ENCODE measurements at regions not wholly inside any gene's neighbourhood (a gene's known extent, or its start where the extent isn't known, plus 50 kb on each side); places are given as distances from the start of the nearest gene placed in this dataset.

DNA sequence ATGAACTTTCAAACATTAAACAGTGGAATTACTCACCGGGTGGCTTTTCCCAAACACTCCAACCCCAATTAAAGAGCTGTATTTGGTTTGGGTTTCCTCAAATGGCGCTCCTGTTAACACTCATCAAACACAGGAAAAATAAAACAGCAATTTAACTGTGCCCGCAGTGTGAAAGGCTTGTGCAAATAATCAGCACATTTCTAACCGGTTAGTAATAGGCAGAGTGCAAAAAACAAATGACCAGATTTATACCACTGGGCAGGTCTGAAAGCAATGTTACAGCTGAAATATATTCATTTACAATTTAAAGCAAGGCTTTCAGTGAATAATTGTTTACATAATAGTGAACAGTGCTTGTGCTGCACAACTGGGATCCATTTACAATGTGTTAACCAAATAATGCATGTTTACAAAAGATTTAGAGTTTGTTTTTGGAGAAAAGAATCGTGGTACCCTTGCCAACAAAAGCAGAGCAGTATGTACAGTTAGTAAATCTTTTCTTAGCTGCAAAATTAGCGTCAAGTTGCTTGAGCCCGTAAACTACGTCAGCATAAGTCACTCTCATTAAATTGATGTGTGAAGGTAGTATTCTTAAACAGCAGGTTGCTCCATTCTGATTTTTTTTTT, 662.9 kb upstream of the ZNF608 start:
- no peak for DNase-seq (ENCODE audit: low read depth)
- no peak overlapping the region for H3K4me3 ChIP-seq (ENCODE audit: low read depth, low read length)

DNA sequence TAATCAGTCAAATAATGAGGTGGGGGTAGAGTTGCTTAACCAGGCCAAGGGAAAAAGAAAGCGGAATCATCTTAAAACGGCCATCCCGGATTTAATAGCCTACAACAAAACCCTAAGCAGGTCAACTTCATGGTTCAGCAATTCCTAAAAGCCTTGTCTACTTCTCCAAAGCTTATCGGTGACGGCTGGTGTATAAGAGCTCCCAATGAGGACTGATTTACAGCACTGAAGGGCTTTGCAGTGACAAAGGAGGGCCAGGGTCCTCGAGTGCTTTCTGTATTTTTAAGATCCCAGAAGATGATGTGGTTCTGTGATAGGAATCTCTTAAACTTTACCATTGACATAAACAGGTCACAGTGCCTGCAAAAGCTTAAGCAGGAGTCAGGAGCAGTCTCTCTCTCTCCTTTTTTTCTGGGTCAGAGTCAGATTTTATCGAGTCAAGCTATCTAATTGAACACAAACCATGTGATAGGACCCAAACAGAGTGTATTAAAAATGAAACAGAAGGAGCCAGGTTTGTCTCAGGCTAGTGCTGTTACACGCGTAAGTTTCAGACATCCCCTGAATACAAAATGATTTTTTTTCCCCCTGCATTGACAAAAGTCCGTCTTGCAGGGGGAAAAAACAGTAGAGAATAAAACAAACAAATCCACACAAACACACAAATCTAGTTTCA, 663.6 kb upstream of the ZNF608 start:
- DNase-seq (ENCODE audit: low read depth) = no peak
- H3K4me3 ChIP-seq (ENCODE audit: low read depth, low read length) = no peak overlapping the region

DNA sequence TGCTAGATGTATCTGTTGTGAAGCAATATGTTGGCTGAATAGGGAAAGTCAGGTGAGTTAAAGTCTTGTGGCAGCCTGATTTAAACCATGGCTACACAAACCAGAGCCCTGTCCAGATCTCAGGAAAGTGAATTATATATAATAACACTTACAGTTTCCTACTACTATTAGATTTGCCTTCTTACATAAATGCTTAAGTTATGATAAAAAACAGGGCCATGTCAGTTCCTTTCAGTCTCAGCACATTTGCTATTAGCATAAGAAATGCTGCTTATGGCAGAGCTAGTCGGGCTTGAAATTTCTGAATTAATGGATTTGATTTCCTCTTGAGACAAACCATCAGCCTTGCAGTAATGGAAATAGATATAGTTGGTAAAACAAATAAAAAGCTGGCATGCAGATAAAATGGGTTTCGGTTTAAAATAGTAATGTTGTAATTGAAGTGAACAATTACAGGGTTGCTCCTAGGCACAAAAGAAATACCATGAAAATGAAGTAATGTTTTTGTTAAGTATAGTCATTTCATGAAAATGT, 664.2 kb upstream of the ZNF608 start:
- no peak for DNase-seq (ENCODE audit: low read depth)
- no peak overlapping the region for H3K4me3 ChIP-seq (ENCODE audit: low read depth, low read length)

DNA sequence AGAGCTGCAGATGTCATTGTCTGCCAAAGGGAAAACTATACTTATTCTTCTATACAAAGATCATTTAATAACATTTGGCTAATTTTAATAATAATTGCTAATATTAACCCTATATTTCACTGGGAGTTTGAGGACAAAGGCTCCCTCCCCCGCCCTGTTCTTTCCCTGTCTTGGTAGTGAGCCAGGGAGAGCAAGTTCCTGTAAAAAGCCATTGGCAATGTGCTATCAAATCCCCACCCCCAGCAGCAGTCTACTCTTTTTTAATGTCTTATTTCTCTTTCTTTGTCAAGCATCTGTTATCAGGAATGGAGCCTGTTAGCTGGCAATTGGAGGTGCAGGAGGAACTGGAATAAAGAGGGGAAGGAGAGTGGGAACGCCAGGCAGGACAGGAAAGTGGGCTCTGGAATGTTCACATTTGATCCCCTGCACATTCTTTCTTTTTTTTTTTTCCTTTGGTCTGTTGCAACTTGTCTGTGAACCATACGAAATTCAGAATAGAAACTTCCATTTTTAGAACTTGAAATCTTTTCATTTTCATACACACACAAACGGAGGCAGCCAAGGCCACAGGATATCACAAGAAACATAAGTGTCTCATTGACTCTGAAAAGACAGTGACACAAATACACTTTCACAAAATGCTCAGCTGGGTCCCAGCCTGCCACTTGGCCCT, 664.8 kb upstream of the ZNF608 start:
- H3K4me3 ChIP-seq (ENCODE audit: low read depth, low read length) = no peak overlapping the region
- DNase-seq (ENCODE audit: low read depth) = no peak

DNA sequence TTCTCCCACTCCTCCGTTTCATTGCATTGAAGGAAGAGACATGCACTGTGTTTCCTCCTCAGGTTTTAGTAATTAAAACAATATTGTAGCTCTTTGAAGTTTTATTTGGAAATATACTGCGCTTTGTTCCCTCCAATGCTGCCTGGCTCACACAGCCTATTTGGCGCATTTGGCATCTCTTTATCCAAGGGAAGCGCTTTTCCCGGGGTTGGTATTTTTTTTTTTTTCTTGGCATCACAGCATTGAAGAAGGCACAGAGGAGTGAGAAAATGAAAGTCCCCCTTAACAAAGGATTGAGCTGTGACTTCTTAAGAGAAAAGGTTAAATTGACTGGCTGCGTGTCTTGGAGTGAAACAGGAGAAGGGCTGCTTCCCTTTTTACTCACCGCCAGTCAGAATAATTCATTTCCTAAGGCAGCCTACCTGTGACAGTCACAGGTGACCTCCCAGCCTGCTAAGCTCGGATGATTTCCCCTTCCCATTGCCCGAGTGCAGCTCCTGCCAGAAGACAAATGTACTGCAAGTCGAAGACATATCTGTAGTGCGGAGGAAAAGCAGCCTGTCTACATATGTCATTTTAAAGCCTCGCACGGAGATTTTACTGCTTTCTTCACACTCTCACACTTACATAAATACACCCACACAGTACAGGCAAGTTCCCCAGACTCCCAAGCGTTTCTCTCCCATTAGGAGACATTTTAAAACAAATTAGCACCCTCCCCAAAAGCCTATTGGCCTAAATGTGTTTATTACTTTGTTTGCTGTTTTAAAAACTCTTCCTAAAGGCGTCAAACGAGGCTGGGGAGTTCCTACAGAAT, 665.5 kb upstream of the ZNF608 start:
- peak overlapping the region; percentile 0 for H3K4me3 ChIP-seq (ENCODE audit: low read depth, low read length)
- no peak for DNase-seq (ENCODE audit: low read depth)

DNA sequence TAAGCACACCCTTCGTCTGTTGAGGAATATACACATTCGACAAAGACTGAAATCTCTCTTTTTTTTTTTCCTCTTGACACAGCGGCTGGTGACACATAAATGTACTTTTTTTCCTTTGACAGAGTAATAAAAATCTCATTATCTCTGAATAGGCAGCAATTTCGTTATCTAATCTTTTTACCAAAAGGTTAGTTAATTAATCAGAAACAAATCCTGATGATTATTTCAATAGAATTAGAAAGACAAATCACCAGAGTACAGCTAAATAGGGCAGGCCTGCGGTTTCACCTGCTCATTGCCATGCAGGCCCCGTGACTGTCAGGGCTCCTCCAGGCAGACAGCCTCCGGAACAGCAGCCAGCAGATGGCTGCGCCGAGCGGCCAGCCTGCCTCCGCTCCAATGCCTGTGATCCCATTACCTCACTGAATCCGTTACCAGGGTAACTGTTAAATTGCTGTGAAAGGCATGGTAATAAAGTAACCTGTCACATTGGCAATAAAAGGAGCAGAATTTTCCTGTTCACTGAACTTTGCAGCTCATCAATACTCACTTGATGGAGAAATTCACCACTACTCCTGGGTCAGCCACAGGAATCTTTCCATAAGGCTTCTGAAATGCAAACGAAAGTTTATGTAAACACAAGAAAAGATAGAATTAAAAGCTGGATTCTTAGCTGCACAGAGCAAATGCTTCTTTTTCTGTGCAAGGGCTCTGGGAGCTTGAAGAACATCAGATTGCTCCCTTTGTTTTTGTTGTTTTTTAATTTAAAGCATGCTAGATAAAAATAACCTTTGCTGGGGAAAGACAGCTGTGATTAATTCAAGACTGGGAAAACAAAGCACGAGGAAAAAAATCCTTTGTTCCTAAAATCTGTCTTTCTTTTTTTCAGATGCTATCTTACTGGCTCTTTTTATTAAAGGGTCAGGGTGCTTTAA, 666.4 kb upstream of the ZNF608 start:
- DNase-seq (ENCODE audit: low read depth) = peak; percentile 88
- no peak overlapping the region for H3K4me3 ChIP-seq (ENCODE audit: low read depth, low read length)

GRCh38 chr5:125413496-125414274, 667.2 kb upstream of the ZNF608 start:
- no peak overlapping the region for H3K4me3 ChIP-seq (ENCODE audit: low read depth, low read length)
- DNase-seq (ENCODE audit: low read depth) = no peak

DNA sequence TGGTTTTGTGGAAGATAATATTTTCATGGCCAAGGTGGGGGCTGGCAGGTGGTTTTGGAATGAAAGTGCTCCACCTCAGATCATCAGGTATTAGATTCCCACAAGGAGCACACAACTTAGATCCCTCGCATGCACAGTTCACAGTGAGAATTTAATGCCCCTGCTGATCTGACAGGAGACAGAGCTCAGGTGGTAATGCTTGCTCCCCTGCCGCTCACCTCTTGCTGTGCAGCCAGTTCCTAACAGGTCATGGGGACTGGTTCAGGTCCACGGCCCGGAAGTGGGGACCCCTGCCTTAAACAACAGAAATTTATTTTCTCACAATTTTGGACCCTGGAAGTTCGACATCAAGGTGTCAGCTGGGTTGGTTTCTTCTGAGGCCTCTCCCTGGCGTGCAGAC, 668.7 kb upstream of the ZNF608 start:
- DNase-seq (ENCODE audit: low read depth) = no peak
- no peak overlapping the region for H3K4me3 ChIP-seq (ENCODE audit: low read depth, low read length)

- no peak overlapping the region for H3K4me3 ChIP-seq (ENCODE audit: low read depth, low read length)
- DNase-seq (ENCODE audit: low read depth) = no peak
Measured at GRCh38 chr5:125416055-125416454, 669.6 kb upstream of the ZNF608 start.

GRCh38 chr5:125421006-125421405, 674.6 kb upstream of the ZNF608 start:
- no peak for DNase-seq (ENCODE audit: low read depth)
- no peak overlapping the region for H3K4me3 ChIP-seq (ENCODE audit: low read depth, low read length)

- DNase-seq (ENCODE audit: low read depth) = no peak
- H3K4me3 ChIP-seq (ENCODE audit: low read depth, low read length) = no peak overlapping the region
Measured at GRCh38 chr5:125422342-125422741, 675.9 kb upstream of the ZNF608 start.

DNA sequence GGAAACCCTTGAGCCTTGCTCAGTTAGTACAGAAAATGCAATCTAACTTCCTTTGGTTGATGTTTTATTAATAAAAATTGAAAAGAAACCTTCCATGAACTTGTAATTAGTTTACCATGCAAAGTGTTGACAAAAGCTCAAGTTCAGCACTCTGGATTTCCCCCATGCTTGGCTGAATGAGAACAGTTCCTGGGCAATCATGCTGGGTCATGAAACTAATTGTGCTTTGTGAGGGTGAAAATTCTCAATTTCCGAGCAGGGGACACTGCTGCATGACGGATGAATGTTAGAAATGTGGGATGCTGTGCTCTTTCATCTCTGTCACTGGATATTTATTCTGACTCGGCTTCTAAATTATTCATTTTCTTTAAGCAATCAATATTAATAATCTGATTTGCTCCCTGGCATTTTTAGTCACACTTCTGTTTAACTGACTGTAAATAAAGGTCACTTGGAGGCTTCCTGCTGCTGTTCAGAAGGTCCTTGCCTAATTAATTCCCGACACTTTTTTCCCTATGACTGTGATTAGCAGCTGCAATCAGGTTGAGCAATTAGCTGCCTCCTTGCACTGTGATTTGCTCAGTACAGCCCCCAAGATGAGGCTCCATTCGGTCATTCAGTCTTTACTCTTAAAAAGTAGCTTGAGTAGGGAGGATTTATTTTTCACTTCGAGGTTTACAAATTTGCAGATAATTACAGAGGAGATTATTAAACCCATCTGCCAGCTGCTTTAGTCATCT, 678.1 kb upstream of the ZNF608 start:
- H3K4me3 ChIP-seq (ENCODE audit: low read depth, low read length) = no peak overlapping the region
- no peak for DNase-seq (ENCODE audit: low read depth)

GRCh38 chr5:125429498-125429897, 683.1 kb upstream of the ZNF608 start:
- DNase-seq (ENCODE audit: low read depth) = no peak
- no peak overlapping the region for H3K4me3 ChIP-seq (ENCODE audit: low read depth, low read length)

GRCh38 chr5:125433457-125433856, 687.0 kb upstream of the ZNF608 start:
- no peak for DNase-seq (ENCODE audit: low read depth)
- H3K4me3 ChIP-seq (ENCODE audit: low read depth, low read length) = no peak overlapping the region

DNA sequence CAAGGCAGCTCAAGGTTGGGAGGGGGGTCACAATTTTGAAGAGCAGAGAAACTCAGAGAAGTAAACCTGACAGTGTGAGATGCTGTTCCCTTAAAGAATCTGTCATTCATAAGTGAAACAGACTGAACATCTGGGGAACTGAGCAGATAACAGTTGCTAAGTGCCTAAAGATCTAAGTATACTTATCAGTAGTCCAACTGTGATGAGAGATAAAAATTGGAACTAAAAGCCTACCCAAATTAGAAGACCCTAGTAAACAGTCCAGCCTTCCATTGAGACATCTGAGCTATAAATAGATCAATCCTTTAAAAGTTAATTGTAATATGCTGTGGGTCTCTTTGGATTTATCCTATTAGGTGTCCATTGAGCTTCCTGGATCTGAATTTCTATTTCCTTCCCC, 692.8 kb upstream of the ZNF608 start:
- H3K4me3 ChIP-seq (ENCODE audit: low read depth, low read length) = no peak overlapping the region
- no peak for DNase-seq (ENCODE audit: low read depth)

- no peak for DNase-seq (ENCODE audit: low read depth)
- H3K4me3 ChIP-seq (ENCODE audit: low read depth, low read length) = no peak overlapping the region
Measured at GRCh38 chr5:125440905-125441304, 694.5 kb upstream of the ZNF608 start.

GRCh38 chr5:125446986-125447385, 700.5 kb upstream of the ZNF608 start:
- DNase-seq (ENCODE audit: low read depth) = peak; percentile 86
- H3K4me3 ChIP-seq (ENCODE audit: low read depth, low read length) = no peak overlapping the region

Measured in skeletal muscle cell (primary cell).